Right lobe of liver (tissue), 4 donors: ENCODE measurements at regions not wholly inside any gene's neighbourhood (a gene's known extent, or its start where the extent isn't known, plus 50 kb on each side); places are given as distances from the start of the nearest gene placed in this dataset.

Experiments
- POLR2A ChIP-seq: fragments of 450-650 bp; IDR thresholded peaks from one replicate; pipeline ENCODE4 v1.6.1; 2017; ENCODE audit warnings: antibody characterized with exemption, mild to moderate bottlenecking
- TF ChIP-seq, protein P1 (sequence below), 4 donors: fragments of 200-600 bp in 3 of 4; fragments of 450-650 bp in 1 of 4; IDR thresholded peaks; one replicate each; pipeline versions ENCODE4 v1.5.1 to v1.8.0; 2016 to 2022; ENCODE audit warnings: antibody characterized with exemption in 4 of 4, mild to moderate bottlenecking in 2 of 4
- donor health status: DM: no; HTN: no; CAD: no.
- donor health status: DM: no; HTN: no; CAD: no.
- donor health status: DM: no; HTN: yes; CAD: no.

DNA sequence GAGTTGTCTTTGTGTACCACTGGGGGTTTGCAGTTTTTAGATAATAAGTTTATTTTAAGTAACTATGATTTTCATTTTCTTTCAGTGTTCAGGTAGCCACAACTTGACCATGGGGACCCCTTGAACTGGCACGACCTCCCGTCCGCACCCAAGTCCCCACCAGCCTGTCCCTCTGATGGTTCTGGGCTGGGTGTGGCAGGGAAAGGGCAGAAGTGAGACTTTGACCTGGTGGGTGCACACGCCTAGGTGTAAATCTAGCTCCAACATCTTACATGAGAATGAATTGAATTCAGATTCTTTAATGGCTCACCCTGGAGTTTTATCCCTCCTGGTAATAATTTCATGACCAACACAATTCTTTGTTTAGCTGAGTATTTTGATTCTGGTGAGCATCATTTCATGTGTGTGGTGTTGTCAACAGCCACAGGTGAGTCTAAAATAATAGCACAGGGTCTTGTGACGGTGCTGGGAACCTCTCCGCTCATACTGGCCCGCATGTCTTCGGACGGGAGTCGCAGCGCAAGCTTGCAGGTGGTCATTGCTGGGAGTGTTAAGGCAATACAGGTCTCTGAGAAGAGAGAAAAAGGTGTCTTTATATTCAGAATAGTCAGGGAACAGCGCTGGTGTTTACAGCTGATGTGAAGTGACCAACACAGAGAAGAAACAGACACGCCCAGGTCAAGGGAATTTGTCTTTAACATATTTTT is 50.8 kb upstream of the POFUT2 start:
- no peak for TF ChIP-seq POLR2A
- TF ChIP-seq, protein P1, sequence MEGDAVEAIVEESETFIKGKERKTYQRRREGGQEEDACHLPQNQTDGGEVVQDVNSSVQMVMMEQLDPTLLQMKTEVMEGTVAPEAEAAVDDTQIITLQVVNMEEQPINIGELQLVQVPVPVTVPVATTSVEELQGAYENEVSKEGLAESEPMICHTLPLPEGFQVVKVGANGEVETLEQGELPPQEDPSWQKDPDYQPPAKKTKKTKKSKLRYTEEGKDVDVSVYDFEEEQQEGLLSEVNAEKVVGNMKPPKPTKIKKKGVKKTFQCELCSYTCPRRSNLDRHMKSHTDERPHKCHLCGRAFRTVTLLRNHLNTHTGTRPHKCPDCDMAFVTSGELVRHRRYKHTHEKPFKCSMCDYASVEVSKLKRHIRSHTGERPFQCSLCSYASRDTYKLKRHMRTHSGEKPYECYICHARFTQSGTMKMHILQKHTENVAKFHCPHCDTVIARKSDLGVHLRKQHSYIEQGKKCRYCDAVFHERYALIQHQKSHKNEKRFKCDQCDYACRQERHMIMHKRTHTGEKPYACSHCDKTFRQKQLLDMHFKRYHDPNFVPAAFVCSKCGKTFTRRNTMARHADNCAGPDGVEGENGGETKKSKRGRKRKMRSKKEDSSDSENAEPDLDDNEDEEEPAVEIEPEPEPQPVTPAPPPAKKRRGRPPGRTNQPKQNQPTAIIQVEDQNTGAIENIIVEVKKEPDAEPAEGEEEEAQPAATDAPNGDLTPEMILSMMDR (IDR thresholded peaks at IDR 0.05), result no peak
